Activated B cell treated with CpG ODN at 0.5 μM for 24 hours (primary cell): ENCODE measurements at regions not wholly inside any gene's neighbourhood (a gene's known extent, or its start where the extent isn't known, plus 50 kb on each side); places are given as distances from the start of the nearest gene placed in this dataset.

Experiments
- ATAC-seq: fragments of 200-7000 bp; cut with Tn5 transposase; one replicate; pipeline ENCODE4 v1.10.0; 2021; ENCODE audit warnings: low read depth, mild to moderate bottlenecking, moderate library complexity
- CTCF ChIA-PET: fragments of 350-600 bp; sonication (Branson Sonifier 250); formaldehyde crosslinking; loops from one replicate; lab custom pipeline; 2021; ENCODE audit warnings: antibody characterized with exemption; lab: Charles Lee
- POLR2A ChIA-PET: fragments of 350-600 bp; sonication (Branson Sonifier 250); formaldehyde crosslinking; loops from one replicate; lab custom pipeline; 2021; ENCODE audit warnings: antibody characterized with exemption; lab: Charles Lee
- DNase-seq: peaks from one replicate; pipeline ENCODE4 v3.0.0; 2022
- H3K27ac Mint-ChIP-seq: one replicate; pipeline ENCODE4 v1.8.0; 2020; ENCODE audit warnings: mixed read lengths
- H3K27me3 Mint-ChIP-seq: one replicate; pipeline ENCODE4 v1.8.0; 2021; ENCODE audit warnings: mixed read lengths
- H3K36me3 Mint-ChIP-seq: one replicate; pipeline ENCODE4 v1.8.0; 2021; ENCODE audit warnings: low read depth, mixed read lengths
- H3K4me1 Mint-ChIP-seq: one replicate; pipeline ENCODE4 v1.8.0; 2021; ENCODE audit warnings: mixed read lengths
- H3K4me3 Mint-ChIP-seq: one replicate; pipeline ENCODE4 v1.8.0; 2020; ENCODE audit warnings: mild to moderate bottlenecking, mixed read lengths
- H3K9me3 Mint-ChIP-seq: one replicate; pipeline ENCODE4 v1.8.0; 2020; ENCODE audit warnings: mixed read lengths
- CTCF ChIP-seq: fragments of 200-600 bp; IDR thresholded peaks from one replicate; pipeline ENCODE4 v1.8.0; 2022; ENCODE audit warnings: antibody characterized with exemption, mild to moderate bottlenecking
- intact Hi-C: fragments of 100-400 bp; cut with micrococcal nuclease; formaldehyde crosslinking; loops from one replicate; pipeline ENCODE4 v1.15.1; 2024

GRCh38 chr4:111693758-111694157, 451.5 kb upstream of the FAM241A start:
- no peak for DNase-seq
- no peak for TF ChIP-seq CTCF
- ATAC-seq, result no peak
- ChIA-PET CTCF (no interaction called here), POLR2A (no interaction called here)
- Mint-ChIP-seq H3K9me3 (no peaks in the 10 kb centered on the region), H3K27ac (no peak overlapping the region), H3K27me3 (no peaks in the 10 kb centered on the region), H3K4me1 (no peaks in the 10 kb centered on the region), H3K4me3 (no peak overlapping the region), H3K36me3 (no peaks in the 10 kb centered on the region)
- intact Hi-C loops, result no loop called here

DNA sequence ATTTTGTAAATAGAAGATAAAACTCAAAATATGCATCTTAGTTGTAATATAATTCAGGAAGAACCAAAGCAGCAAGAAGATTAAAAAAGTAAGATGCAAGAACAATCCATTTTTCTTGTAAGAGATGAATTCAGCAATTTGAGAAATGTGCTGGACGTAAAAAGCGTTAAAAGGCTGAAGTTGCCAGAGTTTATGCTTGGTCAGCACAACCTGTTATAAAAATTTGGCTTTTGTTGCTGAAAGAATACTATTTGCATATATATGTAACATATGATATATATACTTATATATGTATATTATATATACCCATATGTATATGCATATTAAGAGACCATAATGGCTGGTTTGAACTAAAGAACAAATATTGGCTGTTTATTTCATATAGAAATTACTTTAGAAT, 449.6 kb upstream of the FAM241A start:
- H3K4me3 Mint-ChIP-seq, result no peak overlapping the region
- no peaks in the 10 kb centered on the region for H3K36me3 Mint-ChIP-seq
- no peak for TF ChIP-seq CTCF
- POLR2A ChIA-PET, result no interaction called here
- no peaks in the 10 kb centered on the region for H3K27me3 Mint-ChIP-seq
- no peaks in the 10 kb centered on the region for H3K4me1 Mint-ChIP-seq
- DNase-seq (no peak), ATAC-seq (no peak)
- H3K27ac Mint-ChIP-seq, result no peak overlapping the region
- intact Hi-C loops, result no loop called here
- no peaks in the 10 kb centered on the region for H3K9me3 Mint-ChIP-seq
- CTCF ChIA-PET, result no interaction called here

GRCh38 chr4:111696505-111696904, 448.7 kb upstream of the FAM241A start:
- intact Hi-C loops, result no loop called here
- Mint-ChIP-seq H3K9me3 (no peaks in the 10 kb centered on the region), H3K36me3 (no peaks in the 10 kb centered on the region), H3K27ac (no peak overlapping the region), H3K27me3 (no peaks in the 10 kb centered on the region), H3K4me1 (no peaks in the 10 kb centered on the region), H3K4me3 (no peak overlapping the region)
- ChIA-PET CTCF (no interaction called here), POLR2A (no interaction called here)
- TF ChIP-seq CTCF, result no peak
- ATAC-seq (no peak), DNase-seq (no peak)

GRCh38 chr4:111697176-111697942, 447.9 kb upstream of the FAM241A start:
- Mint-ChIP-seq H3K9me3 (no peaks in the 10 kb centered on the region), H3K4me3 (no peak overlapping the region), H3K27me3 (no peaks in the 10 kb centered on the region), H3K4me1 (no peaks in the 10 kb centered on the region), H3K27ac (no peak overlapping the region), H3K36me3 (no peaks in the 10 kb centered on the region)
- no peak for ATAC-seq
- intact Hi-C loops, result no loop called here
- ChIA-PET CTCF (no interaction called here), POLR2A (no interaction called here)
- TF ChIP-seq CTCF, result no peak
- no peak for DNase-seq

DNA sequence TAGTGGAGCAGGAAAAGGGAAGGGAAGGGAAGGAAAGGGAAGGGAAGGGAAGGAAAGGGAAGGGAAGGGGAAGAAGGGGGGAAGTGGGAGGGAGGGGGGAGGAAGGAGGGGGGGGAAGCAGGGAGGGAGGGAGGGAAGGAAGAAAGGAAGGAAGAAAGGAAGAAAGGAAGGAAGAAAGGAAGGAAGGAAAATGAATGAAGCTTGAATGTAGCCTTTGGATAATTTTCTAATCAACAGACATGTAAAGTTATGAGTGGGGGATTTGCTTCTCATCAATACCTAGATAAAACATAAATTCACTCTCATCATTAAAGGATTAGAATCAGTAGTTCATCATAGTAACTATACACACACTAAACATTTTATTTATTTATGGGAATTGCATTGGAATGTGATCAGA, 446.9 kb upstream of the FAM241A start:
- ChIA-PET POLR2A (no interaction called here), CTCF (no interaction called here)

More for the DNA sequence above, 446.9 kb upstream of the FAM241A start:
- ATAC-seq, result no peak
- Mint-ChIP-seq H3K27ac (no peak overlapping the region), H3K27me3 (no peaks in the 10 kb centered on the region), H3K4me1 (no peaks in the 10 kb centered on the region), H3K9me3 (no peaks in the 10 kb centered on the region), H3K4me3 (no peak overlapping the region), H3K36me3 (no peaks in the 10 kb centered on the region)
- no peak for DNase-seq
- intact Hi-C loops, result no loop called here
- TF ChIP-seq CTCF, result no peak
